IgD-negative memory B cell (primary cell): ENCODE measurements at regions not wholly inside any gene's neighbourhood (a gene's known extent, or its start where the extent isn't known, plus 50 kb on each side); places are given as distances from the start of the nearest gene placed in this dataset.

ENCODE experiments used
- H3K27ac Mint-ChIP-seq, 3 donors: one replicate each; pipeline ENCODE4 v1.8.0; 2020 to 2022; ENCODE audit warnings: mild to moderate bottlenecking in 3 of 3, mixed read lengths in 3 of 3, moderate library complexity in 1 of 3
- H3K27me3 Mint-ChIP-seq: one replicate; pipeline ENCODE4 v1.8.0; 2021; ENCODE audit warnings: mixed read lengths
- H3K36me3 Mint-ChIP-seq: one replicate; pipeline ENCODE4 v1.8.0; 2020; ENCODE audit warnings: mild to moderate bottlenecking, mixed read lengths
- H3K4me1 Mint-ChIP-seq, 3 donors: one replicate each; pipeline ENCODE4 v1.8.0; 2020 to 2022; ENCODE audit warnings: mixed read lengths in 3 of 3, mild to moderate bottlenecking in 1 of 3
- H3K4me3 Mint-ChIP-seq, 4 donors: one replicate each; pipeline ENCODE4 v1.8.0; 2020 to 2022; ENCODE audit warnings: mild to moderate bottlenecking in 4 of 4, mixed read lengths in 4 of 4, moderate library complexity in 3 of 4
- H3K9me3 Mint-ChIP-seq, 3 donors: one replicate each; pipeline ENCODE4 v1.8.0; 2020 to 2021; ENCODE audit warnings: mixed read lengths in 3 of 3, mild to moderate bottlenecking in 1 of 3

GRCh38 chr5:56624751-56625150 lies 190.6 kb upstream of the MAP3K1 start:
- Mint-ChIP-seq H3K36me3 (peaks cover 2% of the 10 kb centered on the region), H3K4me3 (no peak overlapping the region), H3K27me3 (no peaks in the 10 kb centered on the region), H3K27ac (no peak overlapping the region), H3K9me3 (peaks cover 3 to 17% (median 16%) of the 10 kb centered on the region in 3 donors), H3K4me1 (peaks cover 0 to 4% (median 0%) of the 10 kb centered on the region in 3 donors)

GRCh38 chr5:56622141-56622540 lies 193.2 kb upstream of the MAP3K1 start:
- Mint-ChIP-seq H3K9me3 (peaks cover 6 to 25% (median 22%) of the 10 kb centered on the region in 3 donors), H3K27ac (no peak overlapping the region), H3K4me3 (no peak overlapping the region), H3K4me1 (peaks cover 0 to 4% (median 0%) of the 10 kb centered on the region in 3 donors), H3K27me3 (no peaks in the 10 kb centered on the region), H3K36me3 (peaks cover 4% of the 10 kb centered on the region)

DNA sequence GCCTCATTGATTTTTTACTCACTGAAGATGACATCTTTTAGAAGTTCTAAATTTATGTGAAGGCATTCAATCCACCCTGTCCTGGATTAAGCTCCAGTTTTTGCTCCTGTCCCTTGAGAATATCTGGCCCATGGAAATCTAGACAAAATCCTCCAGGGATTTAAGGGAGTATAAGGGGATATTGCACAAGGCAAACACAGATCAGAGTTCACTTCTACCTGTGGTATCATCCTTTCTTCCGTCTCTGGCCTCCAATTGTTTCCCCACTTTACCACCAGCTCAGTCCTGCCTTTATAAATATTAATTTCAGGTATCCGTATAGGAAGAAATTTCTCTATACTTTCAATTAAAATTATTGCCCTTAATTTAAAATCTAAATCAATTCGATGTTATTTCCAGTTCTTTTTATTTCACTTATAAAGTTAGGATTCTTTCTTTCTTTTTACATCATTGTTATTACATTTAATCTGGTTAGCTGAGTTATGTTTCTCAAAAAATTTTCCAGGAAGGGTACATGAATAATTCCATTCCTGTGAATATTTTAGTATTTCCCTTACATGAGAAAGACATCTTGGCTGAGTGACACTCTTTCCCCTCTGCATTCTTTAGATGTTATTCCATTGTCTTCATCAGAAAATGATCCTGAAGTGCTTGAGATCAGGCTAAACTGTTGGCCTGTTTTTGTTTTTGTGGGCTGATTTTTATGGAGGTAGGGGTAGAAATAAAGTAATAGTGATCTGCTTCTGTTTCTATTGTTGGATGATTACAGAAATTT lies 194.3 kb upstream of the MAP3K1 start:
- Mint-ChIP-seq H3K9me3 (peaks cover 6 to 25% (median 20%) of the 10 kb centered on the region in 3 donors), H3K4me1 (peaks cover 4 to 5% (median 4%) of the 10 kb centered on the region in 3 donors), H3K36me3 (peaks cover 4% of the 10 kb centered on the region), H3K27me3 (no peaks in the 10 kb centered on the region), H3K27ac (no peak overlapping the region), H3K4me3 (no peak overlapping the region)

DNA sequence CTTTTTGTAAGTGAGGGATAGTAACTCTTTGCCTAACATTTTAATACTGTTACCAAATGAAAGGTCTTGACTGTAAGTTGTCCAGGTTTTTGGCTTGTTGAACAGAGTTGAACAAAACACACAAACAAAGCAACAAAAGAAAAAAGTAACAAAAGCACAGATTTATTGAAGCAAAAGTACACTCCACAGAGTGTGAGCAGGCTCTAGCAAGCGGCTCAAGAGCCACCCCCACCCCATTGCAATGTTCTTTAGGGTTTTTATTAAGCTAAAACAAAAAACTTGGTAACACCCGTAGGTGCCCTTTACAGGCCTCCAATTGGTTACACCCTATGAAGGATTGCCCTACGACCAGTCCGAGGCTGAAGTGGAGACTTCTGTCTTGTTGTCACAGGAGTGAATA lies 197.4 kb upstream of the MAP3K1 start:
- peaks cover 4% of the 10 kb centered on the region for H3K36me3 Mint-ChIP-seq
- no peaks in the 10 kb centered on the region for H3K27me3 Mint-ChIP-seq
- H3K9me3 Mint-ChIP-seq = peaks cover 8 to 25% (median 20%) of the 10 kb centered on the region in 3 donors
- peaks cover 27 to 33% (median 32%) of the 10 kb centered on the region in 3 donors for H3K4me1 Mint-ChIP-seq
- no peak overlapping the region for H3K27ac Mint-ChIP-seq
- no peak overlapping the region for H3K4me3 Mint-ChIP-seq

GRCh38 chr5:56616454-56617160 lies 198.7 kb upstream of the MAP3K1 start:
- Mint-ChIP-seq H3K4me1 (peaks cover 35 to 42% (median 41%) of the 10 kb centered on the region in 3 donors), H3K4me3 (peak overlapping the region in 1 of 4 donors; percentile 75), H3K9me3 (peaks cover 11 to 21% (median 17%) of the 10 kb centered on the region in 3 donors), H3K27me3 (no peaks in the 10 kb centered on the region), H3K27ac (peak overlapping the region in 1 of 3 donors; percentile 67), H3K36me3 (peaks cover 4% of the 10 kb centered on the region)

DNA sequence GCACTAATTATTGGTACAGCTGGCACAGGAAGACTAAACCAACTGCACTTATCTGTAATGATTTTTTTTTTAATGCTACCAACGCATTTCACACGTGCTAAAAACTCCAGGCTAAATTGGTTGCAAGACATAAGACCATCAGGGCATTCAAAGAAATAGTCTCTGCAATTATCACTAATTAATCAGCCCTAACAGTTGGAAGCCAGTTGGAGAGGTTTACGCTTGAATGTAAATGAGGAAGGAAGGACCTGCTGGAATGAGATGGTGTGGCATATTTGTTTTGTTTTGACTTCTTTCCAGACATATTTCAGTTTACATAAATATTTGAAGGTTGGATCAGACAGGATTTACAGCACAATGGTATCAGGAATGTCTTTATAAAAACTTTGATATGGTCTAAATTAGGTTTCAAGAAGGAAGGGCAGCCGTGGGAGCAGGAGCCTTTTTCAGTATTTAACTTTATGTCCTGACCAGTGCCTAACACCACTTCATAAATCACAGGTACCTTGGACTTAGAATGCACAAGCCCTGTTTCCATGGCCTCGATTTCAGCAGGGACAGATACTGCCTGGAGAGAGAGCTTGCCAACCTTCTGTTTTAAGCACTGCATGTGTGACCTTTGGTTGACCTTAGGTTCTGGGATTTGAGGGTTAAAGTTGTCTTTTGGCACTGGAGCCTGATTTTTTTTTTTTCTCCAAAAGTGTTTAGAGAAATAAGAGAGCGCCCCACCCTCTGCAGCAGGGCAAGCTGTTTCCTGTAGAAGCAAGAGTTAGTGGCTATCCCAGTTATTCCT lies 199.8 kb upstream of the MAP3K1 start:
- Mint-ChIP-seq H3K9me3 (peaks cover 9 to 17% (median 17%) of the 10 kb centered on the region in 3 donors), H3K4me1 (peaks cover 37 to 51% (median 46%) of the 10 kb centered on the region in 3 donors), H3K27ac (peak overlapping the region in 2 of 3 donors; percentile 11 to 59), H3K36me3 (peaks cover 2% of the 10 kb centered on the region), H3K27me3 (no peaks in the 10 kb centered on the region), H3K4me3 (peak overlapping the region in 2 of 4 donors; percentile 5 to 9)

GRCh38 chr5:56612759-56613158 lies 202.6 kb upstream of the MAP3K1 start:
- Mint-ChIP-seq H3K4me3 (peak overlapping the region; percentile 1 to 90 (median 73)), H3K27me3 (no peaks in the 10 kb centered on the region), H3K36me3 (peaks cover under 1% of the 10 kb centered on the region), H3K4me1 (peaks cover 50 to 72% (median 68%) of the 10 kb centered on the region in 3 donors), H3K27ac (peak overlapping the region; percentile 6 to 92 (median 26)), H3K9me3 (peaks cover under 1 to 7% (median 5%) of the 10 kb centered on the region in 3 donors)

- Mint-ChIP-seq H3K36me3 (no peaks in the 10 kb centered on the region), H3K27ac (peak overlapping the region; percentile 6 to 92 (median 26)), H3K9me3 (peaks cover 0 to 6% (median 5%) of the 10 kb centered on the region in 3 donors), H3K4me1 (peaks cover 53 to 73% (median 71%) of the 10 kb centered on the region in 3 donors), H3K27me3 (no peaks in the 10 kb centered on the region), H3K4me3 (peak overlapping the region; percentile 1 to 90 (median 73))
Measured at GRCh38 chr5:56612353-56612752, 203.0 kb upstream of the MAP3K1 start.

DNA sequence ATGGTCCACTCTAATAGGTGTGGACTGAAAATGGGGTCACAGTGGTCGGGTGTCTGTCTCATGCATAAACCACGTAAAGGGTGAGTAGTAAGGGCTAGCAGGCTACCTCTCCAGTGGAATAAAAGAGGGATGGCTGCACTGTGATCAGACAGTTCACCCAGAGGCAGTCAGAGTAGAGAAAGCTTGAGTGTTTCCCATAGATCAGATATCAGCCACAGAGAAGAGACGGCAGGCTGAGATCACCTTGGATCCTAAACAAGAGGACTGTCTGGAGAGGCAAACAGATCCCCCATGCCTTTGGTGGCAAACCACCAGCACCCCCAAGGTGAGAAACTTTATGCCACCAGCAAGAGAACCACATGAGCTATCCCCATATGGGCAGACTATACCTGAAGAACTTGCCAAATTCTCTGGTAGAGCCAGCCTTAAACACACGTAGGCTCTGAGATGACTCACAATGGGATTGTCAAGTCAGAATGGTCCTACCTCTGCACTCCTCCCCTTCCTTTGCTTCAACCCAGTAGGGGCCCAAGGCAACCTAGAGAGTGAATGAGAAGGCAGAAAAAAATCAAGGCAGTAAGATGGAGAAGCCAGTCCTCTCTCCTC lies 205.2 kb upstream of the MAP3K1 start:
- peak overlapping the region in 2 of 3 donors; percentile 15 to 86 for H3K27ac Mint-ChIP-seq
- no peak overlapping the region for H3K4me3 Mint-ChIP-seq
- H3K9me3 Mint-ChIP-seq = peaks cover 0 to 6% (median 5%) of the 10 kb centered on the region in 3 donors
- peaks cover 43 to 62% (median 61%) of the 10 kb centered on the region in 3 donors for H3K4me1 Mint-ChIP-seq
- no peaks in the 10 kb centered on the region for H3K36me3 Mint-ChIP-seq
- no peaks in the 10 kb centered on the region for H3K27me3 Mint-ChIP-seq

GRCh38 chr5:56608217-56608925 lies 207.0 kb upstream of the MAP3K1 start:
- H3K4me1 Mint-ChIP-seq = peaks cover 30 to 47% (median 46%) of the 10 kb centered on the region in 3 donors
- no peaks in the 10 kb centered on the region for H3K36me3 Mint-ChIP-seq
- H3K27ac Mint-ChIP-seq = peak overlapping the region in 2 of 3 donors; percentile 86 to 93
- peaks cover 0 to 6% (median 5%) of the 10 kb centered on the region in 3 donors for H3K9me3 Mint-ChIP-seq
- H3K4me3 Mint-ChIP-seq = peak overlapping the region in 1 of 4 donors; percentile 61
- no peaks in the 10 kb centered on the region for H3K27me3 Mint-ChIP-seq

DNA sequence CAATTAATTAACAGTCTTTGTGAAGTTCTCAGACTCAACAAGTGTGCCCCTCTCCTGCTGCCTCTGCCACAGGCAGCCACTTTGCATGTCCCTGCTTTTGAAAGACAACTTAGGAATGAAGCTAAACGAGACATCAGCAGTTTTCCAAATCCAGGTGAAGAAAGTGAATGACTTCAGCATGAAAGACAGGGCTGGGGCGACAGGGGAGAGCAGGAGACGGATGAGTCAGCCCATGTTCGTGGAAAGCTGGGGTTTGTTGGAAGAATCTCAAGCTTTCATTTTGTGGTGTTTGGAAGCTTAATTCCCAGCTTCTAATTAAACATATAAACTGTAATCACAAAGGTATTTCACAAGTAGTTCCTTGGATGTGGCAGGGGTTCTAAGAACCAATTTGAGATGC lies 207.8 kb upstream of the MAP3K1 start:
- Mint-ChIP-seq H3K27ac (peak overlapping the region in 2 of 3 donors; percentile 86 to 93), H3K9me3 (peaks cover 0 to 6% (median 5%) of the 10 kb centered on the region in 3 donors), H3K27me3 (no peaks in the 10 kb centered on the region), H3K36me3 (no peaks in the 10 kb centered on the region), H3K4me3 (peak overlapping the region in 1 of 4 donors; percentile 33), H3K4me1 (peaks cover 22 to 41% (median 38%) of the 10 kb centered on the region in 3 donors)

DNA sequence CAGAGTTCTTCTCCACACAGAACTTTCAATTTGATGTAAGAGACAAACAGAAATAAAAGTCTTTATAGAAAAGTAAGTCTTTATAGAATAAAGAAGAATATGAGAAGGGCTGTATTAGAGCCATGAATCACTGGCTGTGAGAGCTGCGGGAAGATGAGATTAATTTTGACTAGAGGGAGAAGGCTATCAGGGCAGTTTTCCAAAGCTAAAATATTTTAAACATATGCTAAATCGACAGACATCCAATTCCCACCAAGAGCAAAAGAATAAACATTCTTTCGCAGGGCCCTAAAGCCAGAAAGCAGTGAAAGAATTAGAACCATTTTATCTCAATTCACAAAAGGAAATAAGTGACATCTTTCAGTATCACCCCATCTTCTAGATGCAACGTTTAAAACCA lies 208.3 kb upstream of the MAP3K1 start:
- peaks cover 0 to 6% (median 5%) of the 10 kb centered on the region in 3 donors for H3K9me3 Mint-ChIP-seq
- H3K4me1 Mint-ChIP-seq = peaks cover 21 to 40% (median 36%) of the 10 kb centered on the region in 3 donors
- H3K36me3 Mint-ChIP-seq = no peaks in the 10 kb centered on the region
- no peaks in the 10 kb centered on the region for H3K27me3 Mint-ChIP-seq
- peak overlapping the region in 2 of 3 donors; percentile 6 to 86 for H3K27ac Mint-ChIP-seq
- no peak overlapping the region for H3K4me3 Mint-ChIP-seq

DNA sequence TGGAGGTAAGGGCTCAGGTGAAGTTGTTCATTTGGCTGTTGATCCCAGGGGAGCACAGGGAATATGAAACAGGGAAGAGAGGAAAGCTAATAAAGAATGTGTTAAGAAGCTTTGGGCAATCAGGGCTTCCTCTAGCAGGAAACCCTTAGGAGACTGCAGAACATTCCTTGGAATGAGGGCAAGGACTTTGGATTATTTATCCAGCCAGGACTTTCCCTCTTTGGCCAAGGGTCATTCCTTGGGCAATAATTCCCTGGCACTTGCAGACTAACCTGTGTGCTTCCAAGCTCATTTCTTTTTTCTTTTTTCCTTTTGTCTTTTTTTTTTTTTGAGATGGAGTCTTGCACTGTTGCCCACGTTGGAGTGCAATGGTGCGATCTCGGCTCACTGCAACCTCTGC lies 209.2 kb upstream of the MAP3K1 start:
- Mint-ChIP-seq H3K27me3 (no peaks in the 10 kb centered on the region), H3K4me3 (peak overlapping the region in 1 of 4 donors; percentile 20), H3K36me3 (no peaks in the 10 kb centered on the region), H3K4me1 (peaks cover 17 to 36% (median 31%) of the 10 kb centered on the region in 3 donors), H3K27ac (no peak overlapping the region), H3K9me3 (peaks cover 0 to 3% (median 1%) of the 10 kb centered on the region in 3 donors)
